ENCODE measurements at regions not wholly inside any gene's neighbourhood (a gene's known extent, or its start where the extent isn't known, plus 50 kb on each side); places are given as distances from the start of the nearest gene placed in this dataset.

DNA sequence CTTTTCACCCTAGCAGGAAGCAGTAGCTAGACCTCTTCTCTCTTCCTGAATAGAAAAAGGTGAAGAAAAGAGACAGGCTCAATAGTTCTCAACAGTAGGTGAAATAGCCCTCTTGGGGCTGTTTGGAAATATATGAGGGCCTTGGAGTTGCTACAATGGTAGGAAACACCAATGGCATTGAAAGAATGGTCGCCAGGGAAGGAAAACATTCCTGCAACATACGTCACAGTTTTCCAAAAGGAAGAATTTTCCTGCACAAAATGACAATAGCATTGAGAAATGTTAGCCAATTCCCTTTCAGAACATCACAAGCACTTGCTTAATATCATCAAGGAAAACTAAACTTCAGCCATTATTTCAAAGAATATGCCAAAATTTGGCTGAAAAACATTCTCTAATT, 484.5 kb downstream of the IGSF11 start:
- DNase-seq (ENCODE audit: low read depth in 2 of 2) = no peak

DNA sequence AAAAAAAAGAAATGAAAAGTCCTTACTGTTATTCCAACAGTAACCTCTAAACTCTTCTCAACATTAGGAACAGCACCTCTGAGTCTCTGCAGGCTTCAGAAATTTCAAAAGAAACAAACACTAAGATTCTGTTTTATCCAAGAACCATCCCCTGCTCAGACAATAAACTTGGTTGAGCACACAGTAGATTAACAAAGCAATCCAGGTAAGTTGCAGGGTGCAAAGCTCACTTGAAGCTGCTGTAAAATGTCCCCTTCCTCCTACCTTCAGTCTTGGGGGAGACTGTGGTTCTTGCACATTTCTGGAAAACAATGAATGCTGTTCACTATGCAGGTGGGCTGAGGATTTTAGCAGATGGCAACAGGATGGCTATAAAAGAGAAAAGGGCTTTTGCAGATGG, 484.1 kb downstream of the IGSF11 start:
- no peak for DNase-seq (ENCODE audit: low read depth in 2 of 2)

DNA sequence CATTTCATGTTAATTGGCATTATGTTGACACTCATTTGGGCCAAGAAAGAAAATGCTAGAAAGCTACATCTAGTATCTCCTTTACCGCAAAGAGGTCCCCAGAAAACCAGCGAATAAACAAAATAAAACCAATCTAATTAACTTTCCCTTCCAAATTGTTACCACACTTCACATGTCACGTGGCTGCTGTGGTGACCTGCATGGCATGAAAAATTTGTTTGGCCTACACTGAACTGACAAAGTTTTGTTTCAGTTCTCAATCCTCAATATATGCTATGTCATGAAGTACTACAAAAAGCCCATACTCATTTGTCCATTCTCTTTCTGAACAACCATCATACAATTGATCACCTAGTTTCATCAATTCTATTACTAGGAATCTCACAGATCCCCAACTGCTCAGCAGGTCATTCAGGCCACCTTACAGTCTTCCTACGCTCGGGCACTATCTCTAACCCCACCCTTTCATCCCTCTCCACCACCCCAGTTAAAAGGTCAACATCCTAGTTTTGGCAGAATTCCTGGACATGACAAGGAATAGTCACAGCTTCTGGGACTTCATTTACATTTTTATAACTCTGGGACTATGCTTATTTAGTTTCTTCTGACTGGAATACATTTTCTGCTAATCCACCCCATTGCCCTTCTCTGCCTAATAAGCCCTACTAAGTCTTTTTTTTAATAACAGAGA, 480.4 kb downstream of the IGSF11 start:
- no peak for DNase-seq (ENCODE audit: low read depth in 2 of 2)

DNA sequence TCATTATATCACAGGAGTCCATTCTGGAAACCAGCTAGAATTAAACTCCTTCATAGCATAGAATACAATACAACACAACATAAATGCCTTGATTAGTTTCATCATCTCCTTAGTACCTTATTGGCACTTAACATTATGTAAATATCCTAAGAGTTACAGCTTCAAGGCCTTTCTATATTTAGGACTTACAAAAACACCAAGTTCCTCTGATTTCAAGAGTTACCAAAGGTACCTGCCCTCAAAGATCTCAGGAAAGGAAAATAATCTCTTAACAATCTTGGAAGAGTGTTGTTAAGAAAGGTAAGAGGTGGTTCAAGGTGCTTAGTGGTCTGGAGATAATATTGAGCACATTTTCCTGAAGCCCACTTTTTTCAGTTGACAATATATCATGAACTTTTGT, 477.7 kb downstream of the IGSF11 start:
- no peak for DNase-seq (ENCODE audit: low read depth in 2 of 2)

DNA sequence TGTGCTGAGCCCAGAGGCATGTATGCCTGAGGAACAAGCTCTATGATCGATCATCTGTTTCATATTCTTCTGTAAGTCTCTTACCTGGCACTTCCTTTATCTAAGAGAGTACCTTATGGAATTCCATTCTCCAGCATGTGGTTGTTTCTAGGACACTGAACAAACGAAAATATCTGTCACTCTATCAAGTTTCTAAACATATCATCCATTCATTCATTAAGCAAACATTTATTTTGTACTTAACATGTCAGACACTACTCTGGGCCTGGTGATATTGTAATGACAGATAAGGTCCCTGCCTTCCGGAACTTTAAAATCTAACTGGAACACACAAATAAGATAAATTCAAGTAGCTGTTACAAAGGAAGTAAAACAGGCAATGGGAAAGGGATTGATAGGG, 477.1 kb downstream of the IGSF11 start:
- DNase-seq (ENCODE audit: low read depth in 2 of 2) = no peak

DNA sequence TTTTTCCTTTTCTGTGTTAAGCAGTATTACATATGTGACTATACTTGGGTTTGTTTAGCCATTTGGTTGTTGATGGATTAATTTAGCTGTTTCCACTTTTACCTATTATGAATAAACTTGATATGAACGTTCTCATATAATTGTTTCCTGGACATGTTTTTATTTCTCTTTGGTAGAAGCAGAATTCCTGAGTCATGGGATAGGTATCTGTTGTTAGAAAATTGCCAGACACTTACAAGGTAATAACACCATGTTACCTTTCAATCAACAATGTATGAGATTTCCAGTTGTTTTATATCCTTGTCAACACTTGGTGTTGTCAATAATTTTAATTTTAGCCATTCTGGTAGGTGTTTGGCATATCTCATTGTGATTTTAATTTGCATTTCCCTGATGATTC, 475.4 kb downstream of the IGSF11 start:
- no peak for DNase-seq (ENCODE audit: low read depth in 2 of 2)

DNA sequence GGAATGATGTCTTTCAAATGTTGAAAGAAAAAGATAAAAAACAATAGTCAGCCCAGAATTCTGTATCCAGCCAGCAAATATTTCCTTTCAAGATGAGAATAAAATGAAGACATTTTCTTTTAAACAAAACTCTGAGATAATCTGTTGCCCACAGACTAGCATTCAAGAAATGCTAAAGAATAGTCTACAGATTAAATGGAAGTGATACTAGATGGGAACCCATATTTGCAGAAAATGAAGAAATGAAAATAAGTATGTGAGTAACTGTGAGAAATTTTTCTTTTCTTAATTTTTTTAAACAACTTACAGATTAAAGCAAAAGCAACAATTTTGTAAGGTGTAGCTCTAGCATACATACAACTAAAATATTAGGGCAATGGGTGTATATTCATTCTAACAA, 469.8 kb downstream of the IGSF11 start:
- DNase-seq (ENCODE audit: low read depth in 2 of 2) = no peak

DNA sequence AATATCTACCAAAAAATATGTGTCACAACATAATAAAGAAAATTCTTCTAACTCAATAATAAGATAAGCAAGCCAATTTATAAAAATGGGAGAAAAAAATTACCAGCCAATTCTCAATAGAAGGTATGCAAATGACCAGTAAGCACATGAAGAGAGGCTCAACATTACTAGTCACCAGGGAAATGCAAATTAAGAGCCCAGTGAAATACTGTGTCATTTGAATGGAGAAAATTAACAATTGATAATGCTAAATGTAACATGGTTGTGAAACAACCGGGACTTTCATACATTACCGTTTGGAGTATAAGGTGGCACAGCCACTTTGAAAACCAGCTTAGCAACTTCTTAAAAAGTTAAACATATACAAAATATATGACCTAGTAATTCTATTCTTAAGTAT, 460.7 kb downstream of the IGSF11 start:
- no peak for DNase-seq (ENCODE audit: low read depth in 2 of 2)

DNA sequence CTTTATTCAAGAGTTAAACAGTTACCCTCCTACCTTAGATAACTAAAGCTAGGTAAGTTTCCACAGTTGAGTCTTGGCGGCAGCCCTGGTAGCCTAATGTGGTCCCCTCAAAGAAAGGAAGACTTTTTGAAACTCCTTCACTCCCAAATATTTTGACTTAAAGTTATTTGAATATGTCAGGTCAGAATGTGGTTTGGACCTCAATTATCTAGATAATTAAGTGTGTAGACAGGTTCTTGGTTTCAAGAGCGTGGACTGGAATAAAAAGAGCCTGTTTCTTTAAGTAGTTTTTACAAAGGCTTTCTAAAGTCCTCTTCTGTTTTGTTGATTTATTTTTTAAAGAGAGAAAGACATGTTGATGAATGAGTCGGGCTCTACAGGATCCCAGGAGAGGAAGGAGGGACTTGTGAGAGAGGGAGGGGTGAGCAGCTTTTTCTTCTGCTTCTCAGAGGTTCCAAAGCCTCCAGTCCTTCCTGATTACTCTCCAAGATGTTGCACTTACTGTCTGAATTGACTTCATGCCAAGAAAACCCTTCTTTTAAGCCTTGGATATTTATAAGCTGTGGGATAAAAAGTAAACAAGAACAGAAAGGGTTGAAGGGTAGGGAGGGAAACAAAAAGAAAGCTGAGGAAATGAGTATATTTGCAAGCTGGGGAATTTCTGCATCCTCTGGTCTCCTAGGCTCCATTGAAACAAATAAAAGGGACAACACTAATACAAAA, 457.4 kb downstream of the IGSF11 start:
- DNase-seq (ENCODE audit: low read depth in 2 of 2) = no peak

DNA sequence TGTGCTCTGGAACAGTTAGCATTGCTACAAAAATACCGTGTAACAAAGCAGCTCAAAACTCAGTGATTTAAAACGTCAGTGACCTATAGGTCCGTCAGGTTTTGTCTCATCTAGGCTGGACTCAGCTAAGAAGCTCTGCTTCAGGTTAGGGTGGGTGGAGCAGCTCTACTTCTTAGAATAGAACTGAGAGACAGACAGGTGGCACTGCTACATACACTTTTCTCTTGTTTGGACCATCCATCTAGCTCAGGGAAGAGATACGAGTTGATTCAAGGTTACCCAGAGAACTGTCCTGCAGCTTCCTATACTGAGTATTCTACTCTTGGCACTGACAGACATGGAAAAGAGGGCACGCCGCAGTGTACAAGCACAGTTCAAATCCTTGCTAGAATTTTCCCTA, 456.1 kb downstream of the IGSF11 start:
- DNase-seq (ENCODE audit: low read depth in 2 of 2) = no peak

DNA sequence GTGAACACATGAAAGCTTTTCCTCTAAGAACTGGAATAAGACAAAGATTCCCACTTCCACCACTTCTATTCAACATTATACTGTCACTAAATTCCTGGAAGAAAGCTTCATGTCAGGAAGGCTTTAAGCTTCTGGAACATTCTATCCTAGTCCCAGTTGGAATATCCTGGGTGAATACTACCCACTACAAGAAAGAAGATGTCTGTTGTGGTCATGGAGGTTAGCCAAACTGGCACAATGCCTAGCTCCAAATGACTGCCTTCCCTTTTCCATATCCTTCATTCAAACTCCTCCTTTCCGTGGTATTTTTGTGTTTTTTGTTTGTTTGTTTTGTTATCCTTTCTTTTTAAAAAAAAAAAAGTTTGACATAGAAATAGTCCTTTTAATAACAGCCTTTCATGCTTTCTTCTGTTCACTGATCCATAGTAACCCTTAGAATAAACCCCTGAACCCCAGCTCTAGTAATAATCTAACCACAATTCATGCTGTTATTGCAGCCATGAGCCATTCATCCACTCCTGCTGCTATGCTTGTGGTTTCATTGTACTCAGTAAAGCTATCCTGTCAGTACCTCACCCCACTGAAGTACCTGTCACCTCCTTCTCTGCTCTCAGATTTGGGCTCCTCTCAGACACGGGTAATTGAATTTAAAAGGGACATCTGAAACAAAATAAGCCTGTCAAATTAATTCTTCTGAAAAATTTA, 447.5 kb downstream of the IGSF11 start:
- no peak for DNase-seq (ENCODE audit: low read depth in 2 of 2)

DNA sequence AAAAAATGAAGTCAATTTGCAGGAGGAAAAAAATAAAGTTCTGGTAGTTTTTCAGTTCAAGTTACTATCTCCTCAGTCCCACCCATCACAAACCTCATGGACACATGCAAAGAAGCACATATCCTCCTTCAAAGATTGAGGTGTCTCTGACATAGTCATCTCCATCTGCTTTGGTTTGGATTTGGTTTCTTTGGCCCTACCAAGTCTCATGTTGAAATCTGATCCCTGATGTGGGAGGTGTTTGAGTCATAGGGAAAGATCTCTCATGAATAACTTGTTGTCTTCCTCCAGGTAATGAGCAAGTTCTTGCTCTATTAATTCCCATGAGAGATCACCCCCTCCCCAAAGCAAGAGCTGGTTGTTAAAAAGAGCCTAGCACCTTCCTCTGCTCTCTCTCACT, 446.8 kb downstream of the IGSF11 start:
- no peak for DNase-seq (ENCODE audit: low read depth in 2 of 2)

DNA sequence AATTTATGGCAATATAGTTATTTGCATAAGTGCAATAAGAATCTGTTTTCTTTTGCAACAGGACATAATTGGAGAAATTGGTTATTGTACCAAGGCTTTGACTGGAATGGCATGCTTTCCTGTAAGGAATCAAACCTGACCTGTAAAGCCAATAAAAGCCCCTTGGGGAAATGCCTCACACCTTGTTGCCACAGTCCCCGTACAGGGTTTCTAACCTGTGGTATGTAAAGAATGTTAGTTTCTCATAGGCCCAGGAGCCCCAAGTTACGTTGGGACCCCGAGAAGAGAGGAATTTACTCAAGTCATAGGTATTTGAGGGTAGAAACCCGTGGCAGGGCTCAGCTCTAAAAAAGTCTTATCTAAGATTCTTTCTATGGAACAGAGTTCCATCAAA, 441.4 kb downstream of the IGSF11 start:
- no peak for DNase-seq (ENCODE audit: low read depth in 2 of 2)

DNA sequence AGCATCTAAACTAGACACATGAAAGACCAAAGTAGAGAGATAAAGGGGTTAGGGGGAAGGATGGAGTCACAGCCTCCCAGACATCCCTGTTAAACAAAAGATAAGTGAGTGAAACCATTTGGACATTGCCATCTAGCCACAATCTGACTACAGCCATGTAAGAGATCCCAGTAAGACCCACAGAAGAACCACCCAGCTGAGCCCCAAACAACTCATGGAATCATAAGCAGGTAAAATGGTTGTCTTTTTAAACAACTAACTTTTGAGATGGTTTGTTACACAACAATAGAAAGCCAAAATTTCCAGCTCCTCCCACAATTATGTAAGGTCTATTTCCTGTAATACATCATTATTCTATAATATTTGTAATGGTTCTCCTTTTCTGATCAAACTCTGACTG, 437.5 kb downstream of the IGSF11 start:
- no peak for DNase-seq (ENCODE audit: low read depth in 2 of 2)

DNA sequence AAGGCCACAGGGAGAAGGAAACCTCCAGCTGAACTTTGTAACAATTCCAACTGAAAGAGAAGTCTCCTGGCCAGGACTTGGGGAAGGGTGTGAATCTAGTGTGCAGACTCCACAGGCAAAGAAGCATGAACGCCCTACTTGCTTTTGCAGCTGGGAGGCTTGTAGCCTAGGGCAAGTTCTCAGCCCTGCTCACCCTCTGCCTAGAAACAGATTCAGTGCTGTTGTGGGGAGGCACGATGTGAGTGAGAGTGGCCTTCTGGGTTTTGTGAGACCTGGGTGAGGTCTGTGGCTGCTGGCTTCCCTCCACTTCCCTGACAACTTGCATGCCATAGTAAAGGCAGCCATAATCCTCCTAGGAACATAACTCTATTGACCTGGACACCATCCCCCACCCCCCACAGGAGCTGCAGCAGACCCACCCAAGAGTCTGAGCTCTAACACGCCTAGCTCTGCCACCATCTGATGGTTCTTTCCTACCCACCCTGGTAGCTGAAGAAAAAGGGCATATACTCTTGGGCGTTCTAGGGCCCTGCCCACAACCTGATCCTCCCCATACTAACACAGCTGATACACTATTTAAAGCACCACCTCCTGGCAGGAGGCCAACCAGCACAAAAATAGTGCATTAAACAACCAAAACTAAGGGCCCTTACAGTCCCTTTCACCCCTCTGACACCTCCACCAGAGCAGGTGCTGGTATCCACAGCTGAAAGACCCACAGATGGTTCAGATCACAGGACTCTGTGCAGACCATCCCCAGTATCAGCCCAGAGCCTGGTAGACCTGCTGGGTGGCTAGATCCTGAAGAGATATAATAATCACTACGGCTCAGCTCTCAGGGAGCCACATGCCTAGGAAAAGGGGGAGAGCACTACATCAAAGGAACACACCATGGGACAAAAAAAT, 426.5 kb downstream of the IGSF11 start:
- DNase-seq (ENCODE audit: low read depth in 2 of 2) = no peak

DNA sequence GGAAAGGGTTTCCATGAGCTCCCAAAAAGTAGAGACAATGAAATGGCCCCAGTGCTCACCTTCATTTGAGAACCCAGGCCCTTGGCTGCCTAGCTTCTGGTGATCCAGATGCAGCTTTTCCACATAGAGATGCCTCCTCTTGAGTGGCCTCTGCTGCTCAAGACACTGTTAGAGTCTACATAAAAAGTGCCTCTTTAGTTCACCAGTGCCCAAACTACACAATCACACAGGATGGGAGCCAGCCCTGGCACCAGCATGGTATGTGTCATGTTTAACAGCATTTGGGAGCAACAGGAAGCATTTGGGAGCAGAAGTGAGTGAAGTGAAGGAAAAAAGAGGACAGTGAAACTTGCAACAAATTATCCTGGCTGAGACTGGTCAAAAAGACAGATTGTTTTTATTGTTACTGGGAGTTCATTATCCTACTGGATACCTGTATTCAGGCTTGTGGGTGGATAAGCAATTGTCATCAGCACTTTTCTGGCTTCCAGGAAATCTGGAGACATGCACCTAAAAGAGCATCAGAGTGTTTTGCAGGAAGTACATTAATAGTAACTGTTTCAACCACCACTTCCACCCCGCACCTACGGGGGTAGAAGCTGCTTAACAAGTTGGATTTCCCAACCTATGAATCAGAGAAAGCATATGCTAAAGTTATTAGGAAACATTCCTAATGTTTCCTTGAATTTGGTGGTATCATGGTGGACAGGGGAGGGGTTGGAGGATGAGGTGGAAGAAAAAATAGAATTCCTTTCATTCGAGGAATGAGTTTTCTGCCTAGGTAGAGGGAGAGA, 416.2 kb downstream of the IGSF11 start:
- no peak for DNase-seq (ENCODE audit: low read depth in 2 of 2)

DNA sequence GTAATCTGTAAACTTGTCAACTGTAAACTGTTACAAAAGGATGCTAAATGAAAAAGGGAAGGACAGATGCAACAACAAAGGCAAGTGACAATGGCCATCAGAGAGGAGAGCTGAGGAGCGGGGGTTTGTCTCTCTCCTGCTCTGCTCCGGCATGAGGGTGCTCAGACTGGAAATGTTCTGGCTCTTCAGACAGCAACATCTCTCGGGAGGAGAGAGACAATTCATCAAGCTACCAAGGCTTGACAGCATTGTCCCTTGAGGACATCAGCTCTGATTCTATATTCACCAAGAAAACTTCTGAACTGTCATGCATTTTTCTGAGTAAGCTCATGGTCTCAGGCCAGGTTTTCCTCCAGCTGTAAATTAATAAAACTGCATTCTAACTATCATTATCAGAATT, 408.2 kb downstream of the IGSF11 start:
- no peak for DNase-seq (ENCODE audit: low read depth in 2 of 2)

DNA sequence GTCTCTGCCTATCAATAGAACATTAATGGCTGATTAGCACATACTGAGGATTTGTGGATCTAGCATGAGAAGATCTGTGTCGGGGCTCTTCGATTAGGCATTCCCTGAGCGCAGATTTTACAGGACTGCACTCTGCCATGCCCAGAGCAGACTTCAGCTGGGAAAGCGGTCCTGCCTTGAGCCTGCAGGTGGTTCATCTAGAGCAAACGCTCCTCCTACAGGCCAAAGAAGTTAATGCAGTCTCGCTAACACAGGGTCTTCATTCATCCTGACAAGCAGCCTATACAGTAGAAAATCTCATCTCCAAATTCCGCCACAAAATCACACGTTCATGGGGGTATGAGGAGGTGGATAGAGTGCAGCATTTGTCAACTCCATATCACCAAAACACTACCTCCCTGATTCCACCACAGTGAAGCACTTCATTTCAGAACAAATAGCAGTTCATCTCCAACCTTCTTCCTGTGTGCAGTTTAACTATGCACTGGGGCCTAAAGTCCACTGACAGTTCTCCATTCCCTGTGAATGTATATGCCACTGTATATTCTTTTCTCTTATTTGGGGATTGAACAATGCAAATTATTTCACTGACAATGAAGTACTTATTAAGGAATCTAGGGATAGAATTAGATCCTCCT, 405.8 kb downstream of the IGSF11 start:
- peak in 1 of 2 experiments; percentile 2 for DNase-seq (ENCODE audit: low read depth in 2 of 2)

DNA sequence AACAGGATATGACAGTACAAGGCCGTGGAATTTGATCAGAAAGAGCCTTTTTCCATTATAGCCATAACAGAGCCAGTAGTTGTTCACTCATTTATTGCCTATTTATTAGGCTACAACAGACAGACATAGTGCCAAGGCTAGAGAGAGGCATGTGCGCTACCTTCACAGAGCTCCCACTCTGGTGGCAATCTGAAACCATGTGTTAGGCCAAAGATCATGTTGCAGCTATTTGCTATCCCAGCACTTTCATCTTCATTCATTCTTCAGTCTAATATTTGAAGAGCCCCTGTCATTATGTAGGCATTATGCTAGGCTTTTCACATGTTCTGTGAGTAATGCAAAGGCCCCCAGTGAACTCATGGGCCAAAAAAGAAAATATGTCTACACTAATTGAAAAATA, 404.8 kb downstream of the IGSF11 start:
- no peak for DNase-seq (ENCODE audit: low read depth in 2 of 2)

DNA sequence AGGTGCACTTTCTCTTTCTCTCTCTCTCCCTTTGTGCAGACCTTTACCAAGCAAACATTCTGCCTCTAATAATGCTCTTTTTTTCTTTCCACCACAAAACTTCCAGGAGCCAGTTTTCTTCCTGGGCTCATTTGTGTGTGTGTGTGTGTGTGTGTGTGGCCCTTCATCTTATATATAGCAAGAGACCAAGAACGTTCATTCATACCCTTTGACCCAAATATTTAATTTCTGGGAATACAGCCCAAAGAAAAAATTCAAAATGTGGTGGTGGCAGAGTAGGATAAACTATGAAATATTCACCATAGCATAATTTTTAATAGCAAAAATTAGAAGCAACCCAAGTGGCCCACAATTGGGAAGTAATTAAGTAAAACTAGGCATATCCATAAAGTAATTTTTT, 398.9 kb downstream of the IGSF11 start:
- DNase-seq (ENCODE audit: low read depth in 2 of 2) = no peak

DNA sequence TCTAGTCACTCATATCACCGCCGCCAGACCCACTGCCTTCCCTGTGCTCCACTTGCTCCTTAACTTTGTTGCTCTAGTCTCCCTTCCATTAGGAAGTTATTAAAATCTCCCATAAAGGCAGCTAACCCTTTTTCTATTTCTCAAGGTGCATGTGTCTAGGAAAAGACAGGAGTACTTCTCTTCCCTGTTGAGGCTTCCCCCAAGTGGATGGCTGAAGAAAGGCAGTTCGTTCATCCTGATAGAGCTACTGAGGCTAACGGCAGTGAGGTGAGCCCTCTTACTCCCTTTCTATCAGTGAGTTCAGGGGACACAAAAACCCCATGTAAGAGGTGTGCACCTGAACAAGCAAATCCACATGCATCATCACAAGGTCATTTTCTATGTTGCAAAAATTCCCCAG, 397.8 kb downstream of the IGSF11 start:
- DNase-seq (ENCODE audit: low read depth in 2 of 2) = no peak
